GM19468 (cell line): ENCODE measurements at regions not wholly inside any gene's neighbourhood (a gene's known extent, or its start where the extent isn't known, plus 50 kb on each side); places are given as distances from the start of the nearest gene placed in this dataset.
"Not testable (repeated sequence)": the region's sequence is repeated elsewhere in the genome, so short reads cannot be mapped to it uniquely, and the experiment has no call there.

Experiments used
- ATAC-seq: cut with Tn5 transposase; IDR thresholded peaks from one replicate; pipeline ENCODE4 v1.9.1; 2021; ENCODE audit warnings: mild to moderate bottlenecking, moderate library complexity, moderate number of reproducible peaks; ENCODE audit not compliant: unreplicated experiment; ENCODE audit errors: extremely low read depth

GRCh38 chr18:2114289-2114688 is 457.0 kb downstream of the METTL4 start:
- no peak for ATAC-seq

GRCh38 chr18:2114765-2115164 is 456.5 kb downstream of the METTL4 start:
- no peak for ATAC-seq

GRCh38 chr18:2121224-2121623 is 450.1 kb downstream of the METTL4 start:
- ATAC-seq: no peak

GRCh38 chr18:2123077-2123476 is 448.2 kb downstream of the METTL4 start:
- ATAC-seq: no peak

- ATAC-seq: no peak
Measured at GRCh38 chr18:2134364-2134763, 436.9 kb downstream of the METTL4 start.

- no peak for ATAC-seq
Measured at GRCh38 chr18:2135309-2135708, 436.0 kb downstream of the METTL4 start.

GRCh38 chr18:2138552-2138951 is 432.8 kb downstream of the METTL4 start:
- no peak for ATAC-seq

- no peak for ATAC-seq
Measured at GRCh38 chr18:2139691-2140090, 431.6 kb downstream of the METTL4 start.

- ATAC-seq: no peak
Measured at GRCh38 chr18:2143636-2144035, 427.7 kb downstream of the METTL4 start.

GRCh38 chr18:2144811-2145210 is 426.5 kb downstream of the METTL4 start:
- no peak for ATAC-seq

GRCh38 chr18:2146092-2146491 is 425.2 kb downstream of the METTL4 start:
- no peak for ATAC-seq

- no peak for ATAC-seq
Measured at GRCh38 chr18:2146754-2147153, 424.6 kb downstream of the METTL4 start.

- no peak for ATAC-seq
Measured at GRCh38 chr18:2147476-2148230, 423.7 kb downstream of the METTL4 start.

GRCh38 chr18:2148823-2149222 is 422.5 kb downstream of the METTL4 start:
- ATAC-seq: no peak

- ATAC-seq: no peak
Measured at GRCh38 chr18:2150566-2150965, 420.7 kb downstream of the METTL4 start.

GRCh38 chr18:2154278-2154677 is 417.0 kb downstream of the METTL4 start:
- ATAC-seq: no peak

GRCh38 chr18:2164644-2165550 is 406.4 kb downstream of the METTL4 start:
- no peak for ATAC-seq

- not testable (repeated sequence) for ATAC-seq
Measured at GRCh38 chr18:2166876-2167275, 404.4 kb downstream of the METTL4 start.

GRCh38 chr18:2168022-2168421 is 403.3 kb downstream of the METTL4 start:
- no peak for ATAC-seq

- no peak for ATAC-seq
Measured at GRCh38 chr18:2169656-2170055, 401.6 kb downstream of the METTL4 start.

- ATAC-seq: no peak
Measured at GRCh38 chr18:2171840-2172625, 399.3 kb downstream of the METTL4 start.
